Neural progenitor cell (in vitro differentiated cells): ENCODE measurements at regions not wholly inside any gene's neighbourhood (a gene's known extent, or its start where the extent isn't known, plus 50 kb on each side); places are given as distances from the start of the nearest gene placed in this dataset.

ENCODE experiments used
- DNase-seq: peaks from one replicate; pipeline ENCODE4 v3.0.0-alpha.2; 2016; ENCODE audit warnings: low spot score
- H2AFZ ChIP-seq: fragments of 200-600 bp; sonication (generic); replicated peaks from 2 replicates; pipeline ENCODE4 v1.6.1; 2016; ENCODE audit warnings: antibody characterized with exemption
- H3F3A ChIP-seq: fragments of 200-600 bp; sonication (generic); 2 replicates; pipeline ENCODE4 v1.6.1; 2016; ENCODE audit warnings: antibody characterized with exemption, low read depth
- H3K27ac ChIP-seq: fragments of 200-600 bp; sonication (generic); 2 replicates; pipeline ENCODE4 v1.5.1; 2016; ENCODE audit warnings: mild to moderate bottlenecking
- H3K27me3 ChIP-seq: fragments of 200-600 bp; sonication (generic); 2 replicates; pipeline ENCODE4 v1.6.1; 2016; ENCODE audit warnings: mild to moderate bottlenecking, moderate library complexity
- H3K36me3 ChIP-seq: fragments of 200-600 bp; sonication (generic); 2 replicates; pipeline ENCODE4 v1.5.1; 2016
- H3K4me1 ChIP-seq: fragments of 200-600 bp; sonication (generic); 2 replicates; pipeline ENCODE4 v1.6.1; 2016; ENCODE audit warnings: mixed run types
- H3K4me2 ChIP-seq: fragments of 200-600 bp; sonication (generic); 2 replicates; pipeline ENCODE4 v1.6.1; 2016
- H3K4me3 ChIP-seq: fragments of 200-600 bp; sonication (generic); 2 replicates; pipeline ENCODE4 v1.5.1; 2016
- H3K79me2 ChIP-seq: fragments of 200-600 bp; sonication (generic); 2 replicates; pipeline ENCODE4 v1.6.1; 2016; ENCODE audit warnings: low read depth
- H3K9ac ChIP-seq: fragments of 200-600 bp; sonication (generic); 2 replicates; pipeline ENCODE4 v1.6.1; 2016
- H3K9me3 ChIP-seq: fragments of 200-600 bp; sonication (generic); 2 replicates; pipeline ENCODE4 v1.5.1; 2016; ENCODE audit warnings: low read depth
- H4K20me1 ChIP-seq: fragments of 200-600 bp; sonication (generic); 2 replicates; pipeline ENCODE4 v1.6.1; 2016; ENCODE audit warnings: low read depth
- H3K27ac Mint-ChIP-seq: 3 replicates; pipeline ENCODE4 v1.8.0; 2021; ENCODE audit warnings: mixed read lengths
- H3K27me3 Mint-ChIP-seq: 2 replicates; pipeline ENCODE4 v1.8.0; 2022; ENCODE audit warnings: low read depth, mild to moderate bottlenecking, inconsistent platforms, moderate library complexity, mixed read lengths; ENCODE audit not compliant: insufficient read depth
- H3K36me3 Mint-ChIP-seq: 3 replicates; pipeline ENCODE4 v1.8.0; 2021; ENCODE audit warnings: mixed read lengths
- H3K4me1 Mint-ChIP-seq: 3 replicates; pipeline ENCODE4 v1.8.0; 2021; ENCODE audit warnings: mixed read lengths
- H3K4me3 Mint-ChIP-seq: 3 replicates; pipeline ENCODE4 v1.8.0; 2021; ENCODE audit warnings: mild to moderate bottlenecking, moderate library complexity, mixed read lengths
- H3K9me3 Mint-ChIP-seq: 3 replicates; pipeline ENCODE4 v1.8.0; 2020; ENCODE audit warnings: mixed read lengths
- CTCF ChIP-seq: fragments of 200-600 bp; sonication (generic); IDR thresholded peaks from 2 replicates; pipeline ENCODE4 v1.5.1; 2017; ENCODE audit warnings: antibody characterized with exemption, mild to moderate bottlenecking
- EZH2 ChIP-seq: fragments of 200-600 bp; sonication (generic); IDR thresholded peaks from 2 replicates; pipeline ENCODE4 v1.6.1; 2017; ENCODE audit warnings: antibody characterized with exemption, mild to moderate bottlenecking, moderate library complexity
- EZH2phosphoT487 ChIP-seq: fragments of 200-600 bp; sonication (generic); IDR thresholded peaks from 2 replicates; pipeline ENCODE4 v1.6.1; 2017; ENCODE audit warnings: antibody characterized with exemption

- Mint-ChIP-seq H3K27me3 (no peaks in the 10 kb centered on the region), H3K4me3 (no peak overlapping the region)
Observed at GRCh38 chr7:24425664-24426063, 141.7 kb downstream of the NPY start.

GRCh38 chr7:24427048-24427447 lies 143.1 kb downstream of the NPY start:
- peak overlapping the region; percentile 12 for H3K4me3 ChIP-seq
- no peaks in the 10 kb centered on the region for H3K27me3 ChIP-seq
- Mint-ChIP-seq H3K27me3 (no peaks in the 10 kb centered on the region), H3K9me3 (peaks cover 8% of the 10 kb centered on the region), H3K36me3 (no peaks in the 10 kb centered on the region), H3K4me3 (no peak overlapping the region), H3K27ac (peak overlapping the region; percentile 78), H3K4me1 (peaks cover 22% of the 10 kb centered on the region)
- no peaks in the 10 kb centered on the region for H3K36me3 ChIP-seq
- no peaks in the 10 kb centered on the region for H3K9me3 ChIP-seq
- TF ChIP-seq CTCF (no peak), EZH2phosphoT487 (no peak), EZH2 (no peak)
- H3K9ac ChIP-seq: no peak overlapping the region
- peak overlapping the region; percentile 71 for H3K4me2 ChIP-seq
- peak overlapping the region; percentile 62 for H3K27ac ChIP-seq
- H4K20me1 ChIP-seq: no peaks in the 10 kb centered on the region
- peaks cover 18% of the 10 kb centered on the region for H3F3A ChIP-seq
- peak; percentile 78 for DNase-seq
- H3K79me2 ChIP-seq: no peaks in the 10 kb centered on the region
- H3K4me1 ChIP-seq: peaks cover 41% of the 10 kb centered on the region
- no peak overlapping the region for H2AFZ ChIP-seq

More at GRCh38 chr7:24425664-24426063, 141.7 kb downstream of the NPY start:
- peaks cover 26% of the 10 kb centered on the region for H3K4me1 Mint-ChIP-seq
- no peak overlapping the region for H3K9ac ChIP-seq
- TF ChIP-seq CTCF (no peak), EZH2phosphoT487 (no peak), EZH2 (no peak)
- no peaks in the 10 kb centered on the region for H3K36me3 ChIP-seq
- no peak overlapping the region for H3K4me2 ChIP-seq
- no peak overlapping the region for H3K4me3 ChIP-seq
- H3K79me2 ChIP-seq: no peaks in the 10 kb centered on the region
- H3F3A ChIP-seq: peaks cover 18% of the 10 kb centered on the region
- no peak overlapping the region for H3K27ac Mint-ChIP-seq
- peaks cover 8% of the 10 kb centered on the region for H3K9me3 Mint-ChIP-seq
- no peaks in the 10 kb centered on the region for H3K9me3 ChIP-seq
- no peaks in the 10 kb centered on the region for H4K20me1 ChIP-seq
- H3K4me1 ChIP-seq: peaks cover 43% of the 10 kb centered on the region
- H3K27me3 ChIP-seq: no peaks in the 10 kb centered on the region
- H3K27ac ChIP-seq: no peak overlapping the region
- no peak for DNase-seq
- H2AFZ ChIP-seq: no peak overlapping the region
- H3K36me3 Mint-ChIP-seq: no peaks in the 10 kb centered on the region

GRCh38 chr7:24428676-24429075 lies 144.6 kb upstream of the PALS2 start:
- no peak for DNase-seq
- Histone ChIP-seq H3K79me2 (no peaks in the 10 kb centered on the region), H2AFZ (no peak overlapping the region), H3K4me3 (no peak overlapping the region), H3K27ac (no peak overlapping the region), H3K9ac (no peak overlapping the region), H3F3A (peaks cover 18% of the 10 kb centered on the region), H3K4me2 (peak overlapping the region; percentile 43), H3K36me3 (no peaks in the 10 kb centered on the region), H3K27me3 (peaks cover 4% of the 10 kb centered on the region), H4K20me1 (no peaks in the 10 kb centered on the region), H3K4me1 (peaks cover 33% of the 10 kb centered on the region), H3K9me3 (no peaks in the 10 kb centered on the region)
- TF ChIP-seq EZH2phosphoT487 (no peak), CTCF (no peak), EZH2 (no peak)
- no peaks in the 10 kb centered on the region for H3K27me3 Mint-ChIP-seq
- H3K36me3 Mint-ChIP-seq: no peaks in the 10 kb centered on the region
- H3K27ac Mint-ChIP-seq: no peak overlapping the region
- no peak overlapping the region for H3K4me3 Mint-ChIP-seq
- H3K4me1 Mint-ChIP-seq: peaks cover 10% of the 10 kb centered on the region
- H3K9me3 Mint-ChIP-seq: peaks cover 8% of the 10 kb centered on the region
